ENCODE measurements at regions not wholly inside any gene's neighbourhood (a gene's known extent, or its start where the extent isn't known, plus 50 kb on each side); places are given as distances from the start of the nearest gene placed in this dataset.

- TF ChIP-seq CTCF (conservative IDR thresholded peaks at IDR 0.05; ENCODE audit: low read depth, low read length), result no peak
- peak; percentile 2 for DNase-seq (ENCODE audit: low read depth)
- no peak overlapping the region for H3K4me3 ChIP-seq (ENCODE audit: low read depth, low read length)
Measured at GRCh38 chr2:138919120-138919747, 139.0 kb upstream of the NXPH2 start.

GRCh38 chr2:138910427-138910826, 130.2 kb upstream of the NXPH2 start:
- no peak for DNase-seq (ENCODE audit: low read depth)
- TF ChIP-seq CTCF (conservative IDR thresholded peaks at IDR 0.05; ENCODE audit: low read depth, low read length), result no peak
- H3K4me3 ChIP-seq (ENCODE audit: low read depth, low read length), result no peak overlapping the region

GRCh38 chr2:138906549-138906948, 126.4 kb upstream of the NXPH2 start:
- DNase-seq (ENCODE audit: low read depth), result no peak
- no peak overlapping the region for H3K4me3 ChIP-seq (ENCODE audit: low read depth, low read length)
- TF ChIP-seq CTCF (conservative IDR thresholded peaks at IDR 0.05; ENCODE audit: low read depth, low read length), result no peak

GRCh38 chr2:138902239-138902871, 122.2 kb upstream of the NXPH2 start:
- no peak for DNase-seq (ENCODE audit: low read depth)
- H3K4me3 ChIP-seq (ENCODE audit: low read depth, low read length), result no peak overlapping the region
- no peak for TF ChIP-seq CTCF (conservative IDR thresholded peaks at IDR 0.05; ENCODE audit: low read depth, low read length)

GRCh38 chr2:138901530-138901929, 121.3 kb upstream of the NXPH2 start:
- no peak for TF ChIP-seq CTCF (conservative IDR thresholded peaks at IDR 0.05; ENCODE audit: low read depth, low read length)
- DNase-seq (ENCODE audit: low read depth), result no peak

GRCh38 chr2:138898855-138899254, 118.7 kb upstream of the NXPH2 start:
- TF ChIP-seq CTCF (conservative IDR thresholded peaks at IDR 0.05; ENCODE audit: low read depth, low read length), result no peak
- no peak for DNase-seq (ENCODE audit: low read depth)
- no peak overlapping the region for H3K4me3 ChIP-seq (ENCODE audit: low read depth, low read length)

More at GRCh38 chr2:138901530-138901929, 121.3 kb upstream of the NXPH2 start:
- no peak overlapping the region for H3K4me3 ChIP-seq (ENCODE audit: low read depth, low read length)

- TF ChIP-seq CTCF (conservative IDR thresholded peaks at IDR 0.05; ENCODE audit: low read depth, low read length), result no peak
- DNase-seq (ENCODE audit: low read depth), result no peak
Measured at GRCh38 chr2:138897274-138897673, 117.1 kb upstream of the NXPH2 start.

More at GRCh38 chr2:138897274-138897673, 117.1 kb upstream of the NXPH2 start:
- no peak overlapping the region for H3K4me3 ChIP-seq (ENCODE audit: low read depth, low read length)

All from choroid plexus epithelial cell (primary cell).